Heart left ventricle (tissue), 13 donors: ENCODE measurements at regions not wholly inside any gene's neighbourhood (a gene's known extent, or its start where the extent isn't known, plus 50 kb on each side); places are given as distances from the start of the nearest gene placed in this dataset.

Experiments
- CTCF ChIP-seq, 12 donors: fragments of 200-600 bp; sonication (generic) in 4 of 12; IDR thresholded peaks; one replicate each; pipeline versions ENCODE4 v1.5.0 to v1.8.0; 2018 to 2022; ENCODE audit warnings: antibody characterized with exemption in 12 of 12, mild to moderate bottlenecking in 5 of 12
- POLR2A ChIP-seq, 2 donors: fragments of 450-650 bp; IDR thresholded peaks; one replicate each; pipeline ENCODE4 v1.6.1; 2017; ENCODE audit warnings: antibody characterized with exemption in 2 of 2, mild to moderate bottlenecking in 2 of 2, moderate library complexity in 2 of 2
- donor health status: ischemic (EF 13 %, LVEDD 7.1; RV severe dilation, severe dysfunction).
- donor health status: DM: no; HTN: yes; CAD: no.
- donor health status: DM: no; HTN: no; CAD: no.
- donor health status: ischemic (EF 25% LVEDD 6.9; RV normal size, moderate dysfunction).
- donor health status: ischemic (EF 25% LVEDD 5.7; RV mildly dilated, moderate dysfunction).
- donor health status: ischemic (EF 35%, LVEDD 5.7; RV mildly dilated, moderate dysfunction).
- donor health status: nonischemic (EF 11% LVEDD 7.7; RV severe dilation, severe dysfunction).
- donor health status: DM: yes; HTN: yes; CAD: no.
- donor health status: PGD.
- donor health status: ischemic (EF 29% LVEDD 5.4; RV normal size, mild dysfunction).
- donor health status: nonischemic (EF 23%, LVEDD 6.1; RV moderate dilation, normal function).

- no peak for TF ChIP-seq CTCF (IDR thresholded peaks at IDR 0.05)
- no peak for TF ChIP-seq POLR2A (IDR thresholded peaks at IDR 0.05)
Measured at GRCh38 chr5:130805036-130805435, 360.0 kb downstream of the HINT1 start.
